C4-2B (cell line): ENCODE measurements at regions not wholly inside any gene's neighbourhood (a gene's known extent, or its start where the extent isn't known, plus 50 kb on each side); places are given as distances from the start of the nearest gene placed in this dataset.

Source experiments
- H3K27ac ChIP-seq: fragments of 450-650 bp; 2 replicates; pipeline ENCODE4 v1.5.1; 2017
- ZFX ChIP-seq: fragments of 450-650 bp; IDR thresholded peaks from 2 replicates; pipeline ENCODE4 v1.6.1; 2017
- TF ChIP-seq, protein P1 (sequence below): fragments of 450-650 bp; conservative IDR thresholded peaks from 2 replicates; pipeline ENCODE4 v1.5.1; 2017; ENCODE audit warnings: mild to moderate bottlenecking

- TF ChIP-seq ZFX = no peak
- TF ChIP-seq, protein P1, sequence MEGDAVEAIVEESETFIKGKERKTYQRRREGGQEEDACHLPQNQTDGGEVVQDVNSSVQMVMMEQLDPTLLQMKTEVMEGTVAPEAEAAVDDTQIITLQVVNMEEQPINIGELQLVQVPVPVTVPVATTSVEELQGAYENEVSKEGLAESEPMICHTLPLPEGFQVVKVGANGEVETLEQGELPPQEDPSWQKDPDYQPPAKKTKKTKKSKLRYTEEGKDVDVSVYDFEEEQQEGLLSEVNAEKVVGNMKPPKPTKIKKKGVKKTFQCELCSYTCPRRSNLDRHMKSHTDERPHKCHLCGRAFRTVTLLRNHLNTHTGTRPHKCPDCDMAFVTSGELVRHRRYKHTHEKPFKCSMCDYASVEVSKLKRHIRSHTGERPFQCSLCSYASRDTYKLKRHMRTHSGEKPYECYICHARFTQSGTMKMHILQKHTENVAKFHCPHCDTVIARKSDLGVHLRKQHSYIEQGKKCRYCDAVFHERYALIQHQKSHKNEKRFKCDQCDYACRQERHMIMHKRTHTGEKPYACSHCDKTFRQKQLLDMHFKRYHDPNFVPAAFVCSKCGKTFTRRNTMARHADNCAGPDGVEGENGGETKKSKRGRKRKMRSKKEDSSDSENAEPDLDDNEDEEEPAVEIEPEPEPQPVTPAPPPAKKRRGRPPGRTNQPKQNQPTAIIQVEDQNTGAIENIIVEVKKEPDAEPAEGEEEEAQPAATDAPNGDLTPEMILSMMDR = peak; percentile 80
- H3K27ac ChIP-seq = no peak overlapping the region
These were observed 384.5 kb downstream of the MTX2 start for GRCh38 chr2:176653479-176654443.

GRCh38 chr2:176656038-176656775 lies 387.0 kb downstream of the MTX2 start:
- H3K27ac ChIP-seq = no peak overlapping the region
- TF ChIP-seq, protein P1 = no peak
- no peak for TF ChIP-seq ZFX

DNA sequence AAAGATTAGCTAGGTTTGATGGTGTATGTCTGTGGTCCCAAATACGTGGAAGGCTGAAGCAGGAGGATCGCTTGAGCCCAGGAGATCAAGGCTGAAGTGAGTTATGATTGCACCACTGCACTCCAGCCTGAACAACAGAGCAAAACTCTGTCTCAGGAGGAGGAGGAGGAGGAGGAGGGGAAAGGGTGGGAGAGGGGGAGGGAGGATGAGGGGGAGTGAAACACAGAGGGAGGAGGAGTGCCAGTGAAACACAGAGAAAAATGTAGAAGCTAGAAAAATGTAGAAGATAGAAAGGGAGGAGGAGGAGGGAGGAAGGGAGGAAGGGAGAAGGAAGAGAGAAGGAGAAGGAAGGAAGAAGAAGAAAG lies 387.5 kb downstream of the MTX2 start:
- no peak overlapping the region for H3K27ac ChIP-seq
- TF ChIP-seq, protein P1 = no peak
- no peak for TF ChIP-seq ZFX

- no peak overlapping the region for H3K27ac ChIP-seq
- TF ChIP-seq, protein P1 = no peak
- TF ChIP-seq ZFX = no peak
These were observed 388.2 kb downstream of the MTX2 start for GRCh38 chr2:176657393-176657792.

DNA sequence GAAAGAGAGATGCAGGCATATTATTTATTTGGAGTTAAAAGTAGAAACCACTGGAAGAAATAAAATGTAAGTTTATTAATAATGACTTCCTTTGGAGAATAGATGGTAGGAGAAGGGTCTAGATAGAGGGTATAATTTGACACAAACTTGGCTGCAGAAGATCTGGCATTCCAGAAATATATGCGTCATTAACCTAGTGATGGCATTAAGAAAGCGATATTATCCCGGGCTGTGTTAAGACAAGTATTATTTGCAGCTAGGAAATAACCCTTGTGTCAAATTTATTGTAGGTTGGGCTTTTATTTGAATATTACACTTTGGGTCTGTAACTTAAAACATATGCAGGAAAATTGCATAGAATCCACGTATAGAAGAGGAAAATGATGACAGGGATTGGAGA lies 389.5 kb downstream of the MTX2 start:
- H3K27ac ChIP-seq = no peak overlapping the region
- TF ChIP-seq, protein P1 = no peak

GRCh38 chr2:176662753-176663152 lies 393.5 kb downstream of the MTX2 start:
- TF ChIP-seq, protein P1 = no peak
- no peak for TF ChIP-seq ZFX
- H3K27ac ChIP-seq = no peak overlapping the region

DNA sequence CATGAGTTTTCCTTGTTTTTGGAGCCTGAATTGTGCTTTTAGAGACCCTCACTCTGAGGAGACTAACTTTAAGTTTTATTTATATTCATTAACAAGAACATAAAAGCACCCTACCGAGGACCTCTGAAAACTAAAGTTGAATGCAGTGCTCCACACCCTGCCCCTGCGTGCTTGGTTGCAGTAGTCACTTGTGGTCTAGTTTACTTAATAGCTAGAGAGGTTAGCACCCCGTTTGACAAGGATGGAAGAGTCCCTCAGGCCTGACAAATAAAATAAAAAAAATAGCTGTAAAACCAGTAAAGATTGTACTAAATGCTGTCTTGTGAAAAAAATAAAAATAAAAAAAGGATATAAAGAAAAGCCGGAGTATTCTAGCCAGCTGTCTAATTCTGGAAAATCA lies 395.2 kb downstream of the MTX2 start:
- H3K27ac ChIP-seq = no peak overlapping the region
- no peak for TF ChIP-seq ZFX
- TF ChIP-seq, protein P1 = no peak
